SK-N-SH (cell line): ENCODE measurements at regions not wholly inside any gene's neighbourhood (a gene's known extent, or its start where the extent isn't known, plus 50 kb on each side); places are given as distances from the start of the nearest gene placed in this dataset.

Source experiments
- EP300 ChIP-seq, 2 experiments: IDR thresholded peaks; 2 replicates each; pipeline versions ENCODE4 v1.4.0 to v1.6.1; 2012; ENCODE audit warnings: borderline replicate concordance in 1 of 2, low read depth in 1 of 2, low read length in 1 of 2
- EZH2phosphoT487 ChIP-seq: fragments of 200-600 bp; sonication (generic); IDR thresholded peaks from 2 replicates; pipeline ENCODE4 v1.6.1; 2017; ENCODE audit warnings: low read depth, mixed run types, mild to moderate bottlenecking, antibody characterized with exemption, moderate library complexity, borderline replicate concordance
- FOSL2 ChIP-seq: IDR thresholded peaks from 2 replicates; pipeline ENCODE4 v1.4.0; 2012; ENCODE audit warnings: low read depth, mild to moderate bottlenecking, moderate library complexity, borderline replicate concordance
- GABPA ChIP-seq: IDR thresholded peaks from 2 replicates; pipeline ENCODE4 v1.4.0; 2012; ENCODE audit warnings: low read depth, mild to moderate bottlenecking
- JUND ChIP-seq: IDR thresholded peaks from 2 replicates; pipeline ENCODE4 v1.4.0; 2012
- NRF1 ChIP-seq: IDR thresholded peaks from 2 replicates; pipeline ENCODE4 v1.6.1; 2012; ENCODE audit warnings: low read depth, mild to moderate bottlenecking, low read length
- POLR2AphosphoS5 ChIP-seq: IDR thresholded peaks from 2 replicates; pipeline ENCODE4 v1.6.1; 2012; ENCODE audit warnings: low read depth, low read length
- RAD21 ChIP-seq: IDR thresholded peaks from 2 replicates; pipeline ENCODE4 v1.6.1; 2012; ENCODE audit warnings: mild to moderate bottlenecking, low read length
- RFX5 ChIP-seq: IDR thresholded peaks from 2 replicates; pipeline ENCODE4 v1.6.1; 2012; ENCODE audit warnings: mild to moderate bottlenecking, improper control_type of control experiment, low read length
- TF ChIP-seq, protein P1 (sequence below): fragments of 200-600 bp; sonication (generic); IDR thresholded peaks from 2 replicates; pipeline ENCODE4 v1.6.1; 2017; ENCODE audit warnings: antibody characterized with exemption, mild to moderate bottlenecking, moderate library complexity
- TF ChIP-seq, protein P2 (sequence below): IDR thresholded peaks from 2 replicates; pipeline ENCODE4 v1.4.0; 2012; ENCODE audit warnings: low read depth, borderline replicate concordance

DNA sequence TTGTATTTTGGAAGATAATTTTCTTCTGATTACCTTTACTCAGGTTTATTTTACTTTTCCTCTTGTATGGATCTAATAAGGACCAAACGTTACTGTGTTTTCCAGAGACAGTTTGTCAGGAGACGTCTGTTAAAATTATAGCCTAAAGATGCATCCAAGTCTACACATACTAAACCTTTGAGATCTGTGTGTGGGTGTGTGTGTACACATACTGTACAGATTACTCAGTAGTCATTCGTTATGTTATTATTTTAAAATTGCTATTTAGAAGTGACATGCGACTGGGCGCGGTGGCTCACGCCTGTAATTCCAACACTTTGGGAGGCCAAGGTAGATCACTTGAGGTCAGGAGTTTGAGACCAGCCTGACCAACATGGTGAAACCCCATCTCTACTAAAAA lies 51.6 kb upstream of the CNTLN start:
- TF ChIP-seq, protein P1, sequence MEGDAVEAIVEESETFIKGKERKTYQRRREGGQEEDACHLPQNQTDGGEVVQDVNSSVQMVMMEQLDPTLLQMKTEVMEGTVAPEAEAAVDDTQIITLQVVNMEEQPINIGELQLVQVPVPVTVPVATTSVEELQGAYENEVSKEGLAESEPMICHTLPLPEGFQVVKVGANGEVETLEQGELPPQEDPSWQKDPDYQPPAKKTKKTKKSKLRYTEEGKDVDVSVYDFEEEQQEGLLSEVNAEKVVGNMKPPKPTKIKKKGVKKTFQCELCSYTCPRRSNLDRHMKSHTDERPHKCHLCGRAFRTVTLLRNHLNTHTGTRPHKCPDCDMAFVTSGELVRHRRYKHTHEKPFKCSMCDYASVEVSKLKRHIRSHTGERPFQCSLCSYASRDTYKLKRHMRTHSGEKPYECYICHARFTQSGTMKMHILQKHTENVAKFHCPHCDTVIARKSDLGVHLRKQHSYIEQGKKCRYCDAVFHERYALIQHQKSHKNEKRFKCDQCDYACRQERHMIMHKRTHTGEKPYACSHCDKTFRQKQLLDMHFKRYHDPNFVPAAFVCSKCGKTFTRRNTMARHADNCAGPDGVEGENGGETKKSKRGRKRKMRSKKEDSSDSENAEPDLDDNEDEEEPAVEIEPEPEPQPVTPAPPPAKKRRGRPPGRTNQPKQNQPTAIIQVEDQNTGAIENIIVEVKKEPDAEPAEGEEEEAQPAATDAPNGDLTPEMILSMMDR = no peak
- TF ChIP-seq JUND (no peak), FOSL2 (no peak), EP300 (IDR thresholded peaks at IDR 0.05; ENCODE audit: borderline replicate concordance in 1 of 2, low read depth in 1 of 2, low read length in 1 of 2) (no peak), NRF1 (no peak), POLR2AphosphoS5 (no peak), RAD21 (no peak), GABPA (no peak), RFX5 (no peak), EZH2phosphoT487 (no peak)
- TF ChIP-seq, protein P2, sequence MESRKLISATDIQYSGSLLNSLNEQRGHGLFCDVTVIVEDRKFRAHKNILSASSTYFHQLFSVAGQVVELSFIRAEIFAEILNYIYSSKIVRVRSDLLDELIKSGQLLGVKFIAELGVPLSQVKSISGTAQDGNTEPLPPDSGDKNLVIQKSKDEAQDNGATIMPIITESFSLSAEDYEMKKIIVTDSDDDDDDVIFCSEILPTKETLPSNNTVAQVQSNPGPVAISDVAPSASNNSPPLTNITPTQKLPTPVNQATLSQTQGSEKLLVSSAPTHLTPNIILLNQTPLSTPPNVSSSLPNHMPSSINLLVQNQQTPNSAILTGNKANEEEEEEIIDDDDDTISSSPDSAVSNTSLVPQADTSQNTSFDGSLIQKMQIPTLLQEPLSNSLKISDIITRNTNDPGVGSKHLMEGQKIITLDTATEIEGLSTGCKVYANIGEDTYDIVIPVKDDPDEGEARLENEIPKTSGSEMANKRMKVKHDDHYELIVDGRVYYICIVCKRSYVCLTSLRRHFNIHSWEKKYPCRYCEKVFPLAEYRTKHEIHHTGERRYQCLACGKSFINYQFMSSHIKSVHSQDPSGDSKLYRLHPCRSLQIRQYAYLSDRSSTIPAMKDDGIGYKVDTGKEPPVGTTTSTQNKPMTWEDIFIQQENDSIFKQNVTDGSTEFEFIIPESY = no peak
